ENCODE measurements at regions not wholly inside any gene's neighbourhood (a gene's known extent, or its start where the extent isn't known, plus 50 kb on each side); places are given as distances from the start of the nearest gene placed in this dataset.

- no peak for DNase-seq
These were observed 405.5 kb downstream of the KIF4B start for GRCh38 chr5:155418960-155419579.

GRCh38 chr5:155430192-155430591 is 416.6 kb downstream of the KIF4B start:
- no peak for DNase-seq

GRCh38 chr5:155434267-155434666 is 420.7 kb downstream of the KIF4B start:
- DNase-seq: no peak

GRCh38 chr5:155434681-155435080 is 421.1 kb downstream of the KIF4B start:
- DNase-seq: no peak

DNA sequence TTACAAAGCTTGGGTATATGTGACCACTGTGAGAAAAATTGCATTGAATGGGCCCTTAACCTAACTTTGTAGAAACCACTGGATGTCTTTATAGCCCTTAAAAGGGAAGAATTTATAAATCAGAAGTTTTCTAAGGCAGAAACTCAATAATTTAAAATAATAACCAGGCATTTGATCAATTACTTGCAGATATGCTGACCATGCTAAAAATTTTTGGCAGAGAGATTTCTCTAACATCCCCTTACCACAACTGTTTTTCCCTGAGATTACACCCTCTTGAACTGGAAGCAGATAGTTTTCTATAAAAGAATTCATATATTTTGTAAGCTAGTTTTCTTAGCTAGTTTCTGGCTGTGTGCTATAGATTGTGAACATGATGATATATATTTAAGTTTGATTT is 428.3 kb downstream of the KIF4B start:
- DNase-seq: no peak

DNA sequence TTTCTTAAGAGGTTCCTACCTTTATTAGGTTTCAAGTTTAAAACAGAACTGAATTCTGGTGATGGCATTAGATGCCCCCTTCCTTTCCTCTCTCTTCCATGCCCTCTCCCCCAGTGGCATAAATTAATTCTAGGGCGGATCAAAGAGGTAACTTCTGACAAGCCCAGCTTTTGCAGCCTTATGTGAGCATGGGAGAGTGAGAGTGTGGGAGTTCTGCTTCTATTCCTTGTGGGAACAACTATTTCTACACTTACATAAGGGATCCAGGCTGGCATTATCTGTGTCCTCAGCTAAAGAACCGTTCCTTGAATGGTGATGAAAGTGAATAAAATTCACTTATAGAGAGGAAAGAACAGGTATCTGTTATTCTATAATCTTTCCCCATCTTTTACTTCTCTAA is 437.6 kb downstream of the KIF4B start:
- no peak for DNase-seq

DNA sequence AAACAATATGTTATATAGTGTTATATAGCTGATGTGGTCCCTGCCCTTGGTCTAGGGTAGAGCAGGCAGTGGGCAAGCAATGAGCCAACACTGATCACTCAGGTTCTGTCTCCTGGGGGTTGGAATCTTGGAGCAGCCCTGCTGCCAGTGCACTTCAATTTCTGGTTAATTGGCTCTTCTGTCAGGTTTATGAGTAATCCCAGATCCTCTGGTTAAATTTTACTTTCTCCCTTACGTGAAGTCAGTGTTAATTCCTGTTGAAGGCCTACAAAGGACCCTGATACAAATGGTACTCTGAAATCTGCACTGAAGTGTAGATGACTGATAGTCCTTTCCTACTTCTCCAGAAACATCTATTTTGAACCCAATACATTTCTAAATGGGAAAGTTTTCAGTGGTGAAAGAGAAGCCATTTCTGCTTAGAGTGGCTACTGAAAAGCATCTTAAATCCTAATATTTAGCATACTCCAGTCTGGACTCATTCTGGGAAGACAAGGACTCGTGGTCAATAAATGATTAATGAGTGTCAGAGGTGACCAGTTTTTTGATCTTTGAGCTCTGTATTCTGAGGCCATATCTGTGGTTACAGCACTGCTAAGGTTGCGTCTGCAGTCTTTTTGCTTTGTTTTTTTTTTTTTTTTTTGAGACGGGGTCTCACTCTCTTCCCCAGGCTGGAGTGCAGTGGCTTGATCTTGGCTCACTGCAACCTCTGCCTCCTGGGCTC is 442.4 kb downstream of the KIF4B start:
- DNase-seq: no peak

- no peak for DNase-seq
These were observed 446.4 kb downstream of the KIF4B start for GRCh38 chr5:155459889-155460500.

- no peak for DNase-seq
These were observed 447.0 kb downstream of the KIF4B start for GRCh38 chr5:155460501-155460931.

- DNase-seq: no peak
These were observed 447.7 kb downstream of the KIF4B start for GRCh38 chr5:155461304-155461703.

GRCh38 chr5:155466851-155467250 is 453.3 kb downstream of the KIF4B start:
- no peak for DNase-seq

DNA sequence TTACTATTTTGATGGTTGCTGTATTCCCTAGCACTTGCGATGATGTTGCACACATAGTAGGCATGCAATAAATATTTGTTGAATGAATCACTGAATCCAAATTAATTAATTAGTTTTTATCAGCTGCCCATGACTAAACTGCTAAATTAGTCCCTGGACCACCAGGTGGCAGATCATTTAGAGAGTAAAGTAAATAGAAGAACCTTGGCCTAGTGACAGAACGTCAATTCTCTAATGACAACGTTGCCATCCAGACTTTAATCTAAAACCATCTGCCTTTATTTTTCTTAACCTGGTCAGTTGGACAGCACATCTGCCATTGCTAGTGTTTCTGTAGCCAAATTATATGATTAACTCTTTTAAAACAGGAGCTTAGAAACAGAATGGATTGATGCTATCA is 457.5 kb downstream of the KIF4B start:
- no peak for DNase-seq

GRCh38 chr5:155472780-155473179 is 459.2 kb downstream of the KIF4B start:
- no peak for DNase-seq

DNA sequence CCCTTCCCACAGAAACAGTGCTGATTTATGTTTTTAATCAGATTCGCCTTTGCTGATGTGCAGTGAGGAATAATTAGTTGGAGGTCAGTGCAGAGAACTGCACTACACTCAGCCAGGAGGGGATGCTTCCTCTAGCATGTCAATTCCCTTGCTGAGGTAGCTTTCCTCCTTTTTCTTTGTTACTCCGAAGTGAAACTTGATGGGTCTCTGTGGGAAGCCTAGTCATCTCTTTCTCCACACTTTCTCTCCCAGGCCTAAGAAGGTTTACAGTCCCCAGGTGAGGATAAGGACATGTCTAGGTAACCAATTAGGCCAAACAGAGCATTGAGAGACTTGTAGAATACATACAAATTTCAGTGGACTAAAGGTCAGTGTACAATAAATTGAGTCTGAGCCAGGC is 461.8 kb downstream of the KIF4B start:
- DNase-seq: no peak

DNA sequence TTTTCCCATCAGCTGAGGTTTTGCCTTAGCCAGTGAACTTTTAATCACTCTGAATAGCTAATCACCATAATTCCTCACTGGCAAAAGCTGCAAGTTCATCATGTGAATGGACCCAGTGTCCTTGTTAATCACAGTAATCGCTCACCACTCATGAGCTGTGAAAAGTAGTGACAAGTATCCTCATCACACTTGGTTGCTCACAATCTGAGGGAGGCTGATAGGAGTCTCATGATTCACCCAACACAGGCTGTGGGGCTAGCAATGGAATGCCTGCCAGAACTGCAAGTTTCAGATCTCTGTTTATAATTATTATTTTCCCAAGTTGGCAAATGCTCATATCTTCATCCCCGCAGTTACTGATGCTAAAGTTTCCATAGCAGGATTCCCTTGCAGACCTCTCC is 467.2 kb downstream of the KIF4B start:
- DNase-seq: no peak

DNA sequence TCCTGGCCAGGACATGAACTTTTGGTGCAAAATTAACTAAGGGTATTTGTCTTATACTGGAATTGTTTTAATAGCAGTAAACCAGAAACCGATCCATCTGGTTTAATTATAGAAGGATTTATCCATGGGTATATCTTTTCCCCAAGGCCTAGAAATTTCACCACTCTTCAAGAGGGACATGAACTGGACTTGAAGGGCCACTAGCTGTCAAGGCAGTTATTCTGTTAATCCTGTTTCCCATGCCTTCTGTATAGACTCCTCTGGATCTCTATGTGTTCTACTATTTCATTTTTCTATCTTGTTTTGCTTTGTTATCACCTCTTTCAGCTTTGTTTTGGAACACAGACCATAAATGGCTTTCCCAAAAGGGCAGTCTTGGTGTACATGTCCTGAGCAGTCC is 467.6 kb downstream of the KIF4B start:
- no peak for DNase-seq

DNA sequence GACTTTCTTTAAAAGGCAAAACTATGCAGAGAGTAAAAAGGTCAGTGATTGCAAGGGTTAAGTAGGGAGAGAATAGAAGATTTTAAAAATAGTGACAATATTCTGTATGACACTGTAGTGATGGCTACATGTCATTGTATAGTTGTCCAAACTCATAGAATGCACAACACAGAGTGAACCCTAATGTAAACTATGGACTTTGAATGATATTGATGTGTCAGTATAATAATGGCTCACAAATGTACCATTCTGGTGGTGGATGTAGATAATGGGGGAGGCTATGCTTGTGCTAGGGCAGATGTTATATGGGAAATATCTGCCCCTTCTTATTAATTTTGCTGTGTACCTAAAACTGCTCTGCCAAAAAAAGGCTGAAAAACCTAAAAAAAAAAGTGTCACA is 468.9 kb downstream of the KIF4B start:
- no peak for DNase-seq

DNA sequence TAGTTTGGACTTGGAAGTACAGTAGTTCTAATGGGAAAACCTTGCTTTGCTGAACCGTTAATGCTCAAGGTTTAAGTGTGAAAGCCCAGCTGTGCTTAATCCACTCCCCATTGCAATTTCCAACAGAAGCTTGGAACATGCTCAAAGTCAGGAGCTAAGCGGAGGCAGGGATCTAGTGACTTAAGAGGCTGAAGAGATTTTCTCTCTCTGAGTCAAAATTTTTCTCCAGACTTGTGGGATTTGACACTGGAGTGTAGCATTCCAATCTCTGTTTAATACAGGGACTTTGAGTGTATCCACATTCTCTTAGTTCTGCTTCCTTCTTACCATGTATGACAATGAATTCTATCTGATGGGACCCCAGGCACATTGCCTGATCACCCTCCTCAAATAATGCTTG is 471.8 kb downstream of the KIF4B start:
- no peak for DNase-seq

DNA sequence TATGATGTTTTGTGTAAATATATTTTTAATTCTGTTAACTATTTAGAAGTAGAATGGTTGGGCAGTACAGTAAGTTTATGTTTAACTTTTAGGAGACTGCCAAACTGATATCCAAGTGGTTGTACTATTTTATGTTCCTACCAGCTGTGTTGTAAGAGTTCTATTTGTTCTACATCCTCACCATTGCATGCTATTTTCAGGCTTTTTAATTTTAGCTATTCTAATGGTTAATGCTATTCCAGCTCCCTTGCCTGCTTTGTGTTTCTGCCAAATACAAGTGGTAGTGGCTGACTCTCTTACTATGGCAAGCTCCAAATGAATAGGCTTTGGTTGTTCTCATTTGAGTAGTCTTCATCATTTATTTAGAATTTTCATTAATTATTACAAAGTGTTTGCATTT is 476.4 kb downstream of the KIF4B start:
- DNase-seq: no peak

GRCh38 chr5:155492191-155492590 is 478.6 kb downstream of the KIF4B start:
- DNase-seq: no peak

DNA sequence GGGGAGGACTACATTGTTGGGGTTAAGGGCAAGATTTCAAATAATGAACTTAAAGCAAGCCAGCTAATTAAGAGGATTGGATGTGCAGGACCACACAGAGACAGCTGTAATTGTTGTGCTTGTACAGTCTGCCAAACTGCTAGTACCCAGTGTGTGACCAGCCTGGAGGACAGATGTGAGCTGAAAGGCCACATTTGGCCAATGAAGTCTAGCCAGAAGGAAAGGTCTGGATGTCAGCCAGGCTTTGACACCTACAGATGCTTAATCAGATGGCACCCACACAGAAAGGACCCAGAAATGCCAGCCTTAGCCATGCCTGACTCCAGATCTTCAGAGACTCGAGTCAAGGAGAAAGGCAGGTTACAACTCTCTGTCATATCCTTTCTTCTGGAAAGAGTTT is 491.1 kb downstream of the KIF4B start:
- no peak for DNase-seq

DNA sequence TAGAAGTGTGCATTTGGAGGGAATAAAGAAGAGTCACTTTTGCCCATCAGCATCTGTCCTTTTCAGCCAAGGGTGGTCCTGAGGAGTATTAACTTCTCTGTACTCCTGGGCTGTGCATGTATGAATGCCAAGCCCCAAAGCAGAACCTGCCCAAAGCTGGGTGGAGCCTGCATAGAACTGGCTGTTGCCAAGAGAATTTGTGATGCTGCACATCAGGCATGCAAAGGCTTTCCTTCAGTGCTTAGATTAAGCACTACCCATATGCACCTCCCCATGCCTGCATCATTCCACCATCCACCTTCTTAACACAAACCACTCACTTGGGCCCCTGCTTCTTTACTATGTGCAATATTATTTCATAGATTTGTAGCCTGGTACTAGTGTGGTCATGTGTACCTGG is 493.8 kb downstream of the KIF4B start:
- DNase-seq: no peak

DNA sequence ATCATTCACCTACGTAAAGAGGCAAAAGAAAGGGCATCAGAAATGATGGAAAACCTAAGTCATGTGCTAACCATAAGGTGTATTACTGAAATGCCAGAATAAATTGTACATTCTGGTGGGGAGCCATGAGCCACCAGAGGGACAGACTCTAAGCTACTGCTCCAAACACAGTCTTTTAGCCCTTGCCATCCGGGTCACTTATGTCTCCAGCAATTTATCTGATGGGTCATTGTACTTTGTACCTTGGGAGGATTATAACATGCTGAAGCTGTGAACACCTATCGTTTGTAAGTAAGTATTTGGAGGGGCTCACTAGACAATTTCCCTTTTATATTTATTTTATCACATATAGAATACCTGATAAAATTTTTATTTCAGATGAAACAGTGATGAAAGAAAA is 495.1 kb downstream of the KIF4B start:
- DNase-seq: no peak

GRCh38 chr5:155512329-155512728 is 498.8 kb downstream of the KIF4B start:
- no peak for DNase-seq

All from CD4-positive, alpha-beta T cell treated with Interleukin-4 for 4 hours (primary cell).